ENCODE measurements at regions not wholly inside any gene's neighbourhood (a gene's known extent, or its start where the extent isn't known, plus 50 kb on each side); places are given as distances from the start of the nearest gene placed in this dataset.
"Not testable (repeated sequence)": the region's sequence is repeated elsewhere in the genome, so short reads cannot be mapped to it uniquely, and the experiment has no call there.

DNA sequence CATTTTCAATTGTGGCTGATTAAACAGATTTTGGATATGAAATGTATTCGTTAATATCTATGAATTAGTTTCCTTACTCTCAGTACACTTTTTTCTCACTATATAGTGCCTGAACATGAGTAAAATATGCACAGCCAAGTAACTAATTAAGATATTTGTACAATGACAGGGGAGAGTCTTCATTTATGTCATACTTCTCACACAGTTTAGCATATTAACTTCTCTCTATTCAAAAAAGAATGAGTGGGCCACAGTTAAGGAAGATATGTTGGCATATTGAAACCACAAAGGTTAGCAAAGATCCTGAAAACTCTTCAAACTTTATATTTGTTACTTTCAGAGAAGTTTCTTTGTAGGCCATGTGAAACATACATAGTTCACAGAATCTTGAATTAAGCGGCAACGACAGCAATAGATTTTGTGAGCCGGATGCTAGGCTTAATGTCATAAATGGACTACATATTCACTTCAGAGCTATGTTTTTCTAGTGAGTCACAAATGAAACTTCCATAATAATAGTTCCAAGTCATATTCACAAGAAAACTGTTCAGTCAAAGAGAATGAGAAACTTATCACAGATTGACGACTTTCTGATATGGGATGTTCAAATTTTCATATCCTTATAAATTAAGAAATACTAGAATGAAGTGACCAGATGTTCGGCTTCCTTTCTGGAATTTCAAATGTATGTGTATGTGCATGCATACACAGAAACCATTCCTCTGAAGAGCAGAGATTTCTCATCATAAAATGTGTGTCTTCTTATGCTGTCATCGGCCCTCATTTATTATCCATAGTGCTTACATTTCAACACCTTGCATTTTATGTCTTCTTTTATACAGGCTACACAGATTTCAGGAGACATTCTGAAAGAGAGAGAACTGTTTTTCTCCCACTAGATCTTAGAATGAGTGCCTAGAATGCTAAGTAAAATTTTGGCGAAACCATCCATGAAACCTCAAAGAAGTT, 584.0 kb downstream of the SATB2 start:
- intact Hi-C loops (cut with DNase I, micrococcal nuclease): no loop called here
- ATAC-seq (no peak), DNase-seq (no peak)

DNA sequence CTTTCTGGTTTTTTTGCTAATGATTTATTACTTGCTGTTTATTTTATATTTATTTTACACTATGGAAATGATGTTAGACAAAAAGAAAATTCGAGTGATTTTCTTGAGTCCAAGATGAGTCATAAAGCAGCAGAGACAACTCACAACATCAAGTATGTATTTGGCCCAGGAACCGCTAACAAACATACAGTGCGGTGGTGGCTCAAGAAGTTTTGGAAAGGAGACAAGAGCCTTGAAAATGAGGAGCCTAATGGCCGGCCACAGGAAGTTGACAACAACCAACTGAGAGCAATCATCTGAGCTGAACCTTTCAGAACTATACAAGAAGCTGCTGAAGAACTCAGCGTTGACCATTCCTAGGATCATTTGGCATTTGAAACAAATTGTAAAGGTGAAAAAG, 594.1 kb downstream of the SATB2 start:
- DNase-seq (no peak), ATAC-seq (no peak)
- intact Hi-C loops (cut with DNase I, micrococcal nuclease): no loop called here

DNA sequence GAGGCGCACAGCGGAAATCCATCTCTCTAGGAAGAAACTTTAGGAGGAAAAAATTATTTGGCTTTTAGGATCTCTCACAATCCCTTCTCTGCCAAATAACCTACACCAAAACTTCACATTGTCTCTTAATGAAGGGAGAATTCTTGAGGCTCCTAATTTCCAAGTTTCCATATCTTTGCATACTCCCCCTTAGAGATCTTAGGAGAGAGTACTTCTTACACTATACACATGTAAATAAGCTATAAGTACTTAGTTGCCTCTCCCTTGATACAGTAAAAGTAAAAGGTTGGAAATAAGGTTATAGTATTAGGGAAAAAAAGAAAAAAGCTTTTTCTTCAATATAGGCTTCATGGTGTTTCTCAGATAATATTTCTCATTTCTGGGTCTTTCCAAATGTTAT, 596.7 kb downstream of the SATB2 start:
- DNase-seq (no peak), ATAC-seq (no peak)
- intact Hi-C loops (cut with DNase I, micrococcal nuclease): no loop called here

DNA sequence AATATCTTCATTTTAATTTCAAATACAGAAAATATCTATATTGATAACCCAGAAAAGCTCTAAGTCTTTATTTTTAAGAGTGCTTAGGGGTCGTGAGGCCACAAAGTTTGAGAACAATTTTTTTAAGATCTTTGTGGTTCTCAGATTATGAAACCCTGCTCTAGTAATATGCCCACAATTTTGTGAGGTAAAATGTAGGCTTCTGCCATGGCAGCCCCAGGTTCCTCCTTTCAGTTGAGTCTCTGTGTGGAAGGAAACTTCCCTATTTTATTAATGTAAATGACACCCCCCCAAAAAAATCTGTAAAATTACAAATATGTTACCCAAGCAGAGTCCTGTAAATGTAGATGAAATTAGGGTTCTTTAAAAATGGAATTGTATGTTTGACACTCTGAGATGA, 600.5 kb downstream of the SATB2 start:
- no peak for DNase-seq
- intact Hi-C loops (cut with DNase I, micrococcal nuclease): no loop called here
- ATAC-seq: no peak

DNA sequence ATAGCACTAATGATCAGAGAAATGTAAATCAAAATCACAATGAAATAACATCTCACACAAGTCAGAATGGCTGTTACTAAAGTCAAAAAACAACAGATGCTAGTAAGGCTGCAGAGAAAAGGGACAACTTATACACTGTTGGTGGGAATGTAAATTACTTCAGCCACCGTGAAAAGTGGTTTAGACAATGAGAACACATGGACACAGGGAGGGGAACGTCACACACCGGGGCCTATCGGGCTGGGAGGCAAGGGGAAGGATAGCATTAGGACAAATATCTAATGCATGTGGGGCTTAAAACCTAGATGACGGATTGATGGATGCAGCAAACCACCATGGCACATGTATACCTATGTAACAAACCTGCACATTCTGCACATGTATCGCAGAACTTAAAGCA, 602.0 kb downstream of the SATB2 start:
- ATAC-seq; intact Hi-C loops (cut with DNase I, micrococcal nuclease); DNase-seq: not testable (repeated sequence)

- intact Hi-C loops (cut with DNase I, micrococcal nuclease): no loop called here
- peak; percentile 72 for ATAC-seq
- no peak for DNase-seq
These were observed 605.5 kb downstream of the SATB2 start for GRCh38 chr2:198852248-198852647.

DNA sequence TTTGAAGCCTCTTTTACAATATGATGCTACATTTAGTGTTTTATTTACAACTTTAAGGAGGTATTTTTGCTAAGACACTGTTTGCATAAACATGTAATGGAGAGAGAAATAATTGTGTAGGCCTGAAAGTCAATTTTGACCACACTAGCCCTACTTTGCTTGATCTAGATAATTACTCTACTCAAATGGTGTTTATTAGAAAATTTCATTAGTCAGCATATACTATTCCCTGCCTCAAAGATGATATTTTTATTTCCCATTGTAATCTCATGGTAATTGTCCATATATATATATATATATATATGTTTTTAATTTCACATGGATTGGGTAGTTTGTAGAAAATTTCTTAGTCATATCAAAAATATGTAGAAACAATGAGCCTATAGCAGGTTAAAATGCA, 632.2 kb downstream of the SATB2 start:
- ATAC-seq (no peak), DNase-seq (no peak)
- intact Hi-C loops (cut with DNase I, micrococcal nuclease): no loop called here

GRCh38 chr2:198817536-198817935, 640.2 kb downstream of the SATB2 start:
- ATAC-seq: no peak
- intact Hi-C loops (cut with DNase I, micrococcal nuclease): no loop called here

DNA sequence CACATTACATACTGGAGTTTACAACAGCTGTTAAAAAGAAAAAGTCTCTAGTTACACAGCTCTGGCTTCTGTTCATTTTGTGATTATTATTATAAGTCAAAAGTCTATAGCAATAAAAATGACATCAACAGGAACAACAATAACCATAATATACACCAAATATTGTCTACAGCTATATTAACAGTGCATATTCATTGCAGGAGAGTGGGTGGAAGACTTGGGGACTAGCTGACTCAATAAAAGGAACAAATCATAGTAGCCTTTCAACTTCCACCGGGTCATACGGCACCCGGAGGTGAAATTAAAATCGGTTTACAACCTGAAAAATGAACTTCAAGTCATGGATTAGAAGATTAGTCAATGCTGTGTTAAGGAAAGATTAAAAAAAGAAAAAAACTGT, 642.1 kb downstream of the SATB2 start:
- DNase-seq (no peak), ATAC-seq (peak; percentile 89)
- intact Hi-C loops (cut with DNase I, micrococcal nuclease): no loop called here

More at GRCh38 chr2:198817536-198817935, 640.2 kb downstream of the SATB2 start:
- no peak for DNase-seq

DNA sequence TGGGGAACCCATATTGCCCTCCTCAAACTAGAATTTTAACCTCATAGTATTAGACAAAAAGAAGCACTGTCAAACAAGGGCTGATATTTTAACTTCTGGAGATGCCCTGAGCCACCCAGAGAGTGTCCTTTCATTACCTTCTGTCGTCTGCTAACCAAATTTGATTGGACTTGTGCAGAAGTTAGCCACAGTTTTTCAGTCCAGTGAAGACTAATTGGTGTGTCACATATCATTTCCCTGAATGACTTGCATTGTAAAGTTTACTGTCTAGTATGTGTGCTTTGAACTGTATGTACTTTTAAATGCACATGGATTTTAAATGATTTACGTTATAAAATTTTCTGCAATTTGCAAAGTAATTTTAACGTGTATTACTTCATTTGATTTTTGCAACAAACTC, 646.5 kb downstream of the SATB2 start:
- DNase-seq: no peak
- ATAC-seq: peak; percentile 53
- intact Hi-C loops (cut with DNase I, micrococcal nuclease): no loop called here

DNA sequence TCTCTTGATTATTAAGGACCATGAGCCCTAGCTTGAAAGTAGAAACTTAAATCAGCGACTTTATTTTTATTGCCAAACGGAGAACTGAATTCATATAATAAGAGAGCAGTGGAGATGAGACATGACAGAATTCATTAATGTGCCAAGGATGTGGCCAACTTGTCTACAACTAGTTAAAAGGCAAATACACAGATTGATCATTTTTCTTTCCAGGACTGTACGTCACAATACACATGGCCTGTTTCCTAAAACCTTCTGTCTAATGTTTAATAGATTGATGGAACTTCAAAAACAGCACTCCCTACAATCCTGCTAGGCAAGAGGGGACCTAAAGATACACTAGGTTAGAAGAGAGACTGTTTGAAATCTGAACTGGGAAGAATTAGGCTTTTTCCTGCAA, 647.8 kb downstream of the SATB2 start:
- no peak for DNase-seq
- intact Hi-C loops (cut with DNase I, micrococcal nuclease): no loop called here
- no peak for ATAC-seq

- ATAC-seq (no peak), DNase-seq (no peak)
- intact Hi-C loops (cut with DNase I, micrococcal nuclease): no loop called here
These were observed 650.6 kb downstream of the SATB2 start for GRCh38 chr2:198807131-198807530.

DNA sequence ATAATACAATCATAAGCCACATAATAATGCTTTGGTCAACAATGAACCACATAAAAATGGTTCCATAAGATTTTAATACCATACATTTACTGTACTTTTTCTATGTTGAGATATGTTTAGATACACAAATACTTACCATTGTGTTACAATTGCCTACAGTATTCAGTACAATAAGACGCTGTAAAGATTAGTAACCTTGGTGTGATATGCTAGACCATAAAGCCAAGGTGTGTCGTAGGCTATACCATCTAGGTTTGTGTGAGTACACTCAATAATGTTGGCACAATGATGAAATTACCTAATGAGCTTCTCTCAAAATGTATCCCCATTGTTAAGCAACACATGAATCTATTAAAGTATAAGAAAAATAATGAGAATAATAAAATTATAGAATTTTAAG, 662.3 kb downstream of the SATB2 start:
- no peak for DNase-seq
- ATAC-seq: peak; percentile 99
- intact Hi-C loops (cut with DNase I, micrococcal nuclease): no loop called here

DNA sequence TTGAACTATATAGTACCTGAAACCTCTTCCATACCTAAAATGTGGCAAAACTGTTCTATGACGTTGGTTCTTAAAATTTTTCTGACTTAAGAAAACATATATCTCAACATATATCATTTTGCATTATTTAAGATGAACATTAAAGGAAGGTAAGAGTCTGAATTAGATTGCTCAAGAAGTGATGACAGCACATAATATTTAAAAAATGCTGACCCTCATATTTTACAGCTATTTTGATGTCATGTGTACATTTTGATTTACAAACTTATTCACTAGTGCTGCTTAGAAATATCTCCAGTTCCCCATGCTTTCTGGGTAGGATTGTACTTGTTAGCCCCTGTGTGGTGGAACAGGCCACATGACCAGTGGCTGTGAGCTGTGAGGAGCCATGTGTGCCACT, 666.1 kb downstream of the SATB2 start:
- intact Hi-C loops (cut with DNase I, micrococcal nuclease): no loop called here
- DNase-seq: no peak
- ATAC-seq: no peak

- intact Hi-C loops (cut with DNase I, micrococcal nuclease): no loop called here
- ATAC-seq: no peak
- DNase-seq: no peak
These were observed 669.1 kb downstream of the SATB2 start for GRCh38 chr2:198788676-198789075.

DNA sequence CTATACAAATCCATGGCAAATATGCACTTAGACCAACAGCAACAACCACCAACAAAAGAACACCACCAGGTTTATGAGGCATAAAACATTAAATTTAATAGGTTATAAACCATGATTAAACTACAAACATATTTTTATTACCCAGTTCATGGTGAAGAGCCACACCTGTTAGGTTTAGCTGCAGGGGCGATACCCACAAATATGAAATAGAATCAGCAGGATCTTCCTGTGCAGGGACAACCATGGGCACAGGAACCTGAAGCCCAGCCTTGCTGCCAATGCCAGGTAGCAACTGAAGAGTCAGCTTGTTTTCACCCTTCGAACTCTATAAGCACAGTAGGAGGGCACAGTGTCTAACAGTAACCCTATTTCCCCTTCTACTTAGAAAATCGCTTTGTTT, 675.0 kb downstream of the SATB2 start:
- intact Hi-C loops (cut with DNase I, micrococcal nuclease): no loop called here
- peak; percentile 41 to 45 for DNase-seq
- peak; percentile 93 for ATAC-seq

DNA sequence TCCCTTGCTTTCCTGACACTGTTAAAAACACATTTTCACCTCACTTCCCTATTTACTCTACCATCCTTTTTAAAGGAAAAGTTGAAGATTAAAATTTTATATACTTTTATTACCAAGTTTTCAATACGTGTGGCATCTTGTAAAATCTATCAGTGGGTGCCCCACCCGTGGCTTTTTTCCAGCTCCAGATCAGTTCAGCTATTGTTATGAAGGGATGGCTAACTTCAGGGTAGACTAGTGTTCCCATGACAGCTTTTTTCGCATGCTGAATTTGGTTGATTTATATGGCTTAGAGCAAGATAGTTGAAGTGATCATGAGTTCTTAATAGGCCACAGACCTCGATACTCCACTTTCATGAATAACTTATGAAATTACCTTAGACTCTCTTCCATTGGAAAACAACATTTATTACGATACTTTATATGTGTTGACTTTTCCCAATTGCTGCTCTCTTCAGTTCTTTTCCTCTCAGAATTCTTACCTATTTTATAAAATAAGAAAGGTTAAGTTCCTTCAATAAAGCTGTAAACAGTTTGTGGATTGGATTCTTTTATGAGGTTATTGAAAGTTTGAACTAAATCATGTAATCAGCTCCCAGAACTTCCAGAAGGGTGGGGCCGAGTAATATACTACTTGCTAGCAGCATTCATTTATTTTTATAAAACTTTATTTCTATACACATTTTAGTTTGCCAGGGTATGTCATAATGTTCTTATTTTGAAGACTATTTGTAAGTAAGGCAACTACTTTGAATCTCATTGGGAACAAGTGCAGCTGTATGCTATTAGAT, 680.9 kb downstream of the SATB2 start:
- intact Hi-C loops (cut with DNase I, micrococcal nuclease): no loop called here
- DNase-seq (peak; percentile 83 to 88), ATAC-seq (peak; percentile 74)

GRCh38 chr2:198775737-198776136, 682.0 kb downstream of the SATB2 start:
- intact Hi-C loops (cut with DNase I, micrococcal nuclease): no loop called here
- DNase-seq: peak in 1 of 2 donors; percentile 50
- peak; percentile 53 for ATAC-seq

DNA sequence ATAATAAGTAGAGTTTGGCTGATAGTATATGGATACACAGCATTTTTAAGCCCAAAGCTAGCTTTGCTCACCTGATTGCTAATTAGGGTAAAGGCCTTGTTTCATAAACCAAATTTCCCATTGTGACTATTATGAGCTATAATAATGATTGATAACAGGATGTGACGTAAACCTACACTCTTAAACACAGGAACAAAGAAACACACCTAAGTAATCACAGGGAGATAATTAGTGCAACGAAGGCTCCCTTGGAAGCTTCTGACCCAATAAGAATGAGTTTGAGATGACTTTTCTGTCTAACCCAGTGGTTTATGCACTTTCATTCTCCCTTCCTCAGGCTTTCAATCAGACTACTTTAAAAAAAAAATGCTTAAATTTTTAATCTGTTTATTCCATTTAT, 683.2 kb downstream of the SATB2 start:
- ATAC-seq (peak; percentile 13), DNase-seq (no peak)
- intact Hi-C loops (cut with DNase I, micrococcal nuclease): no loop called here

GRCh38 chr2:198767694-198768093, 690.0 kb downstream of the SATB2 start:
- DNase-seq: peak; percentile 24 to 48
- intact Hi-C loops (cut with DNase I, micrococcal nuclease): no loop called here
- ATAC-seq: peak; percentile 46
